ENCODE measurements at regions not wholly inside any gene's neighbourhood (a gene's known extent, or its start where the extent isn't known, plus 50 kb on each side); places are given as distances from the start of the nearest gene placed in this dataset.
A peak's percentile ranks its signal among the peaks of the same experiment; 100 is the strongest.

GRCh38 chr22:22418957-22419356, 89.6 kb downstream of the ZNF280B start:
- ChIA-PET POLR2A (no interaction called here), CTCF (no interaction called here)
- H3K27me3 Mint-ChIP-seq, result peaks cover 41% of the 10 kb centered on the region
- no peaks in the 10 kb centered on the region for H3K9me3 Mint-ChIP-seq
- H3K36me3 Mint-ChIP-seq, result no peaks in the 10 kb centered on the region
- no peak for DNase-seq
- no peaks in the 10 kb centered on the region for H3K4me1 Mint-ChIP-seq (ENCODE audit: low read depth)
- H3K4me3 Mint-ChIP-seq, result no peak overlapping the region
- no peak overlapping the region for H3K27ac Mint-ChIP-seq
- intact Hi-C loops (cut with micrococcal nuclease), result no loop called here

GRCh38 chr22:22420580-22420979, 88.0 kb downstream of the ZNF280B start:
- Mint-ChIP-seq H3K27me3 (peaks cover 32% of the 10 kb centered on the region), H3K27ac (no peak overlapping the region), H3K4me1 (ENCODE audit: low read depth) (no peaks in the 10 kb centered on the region), H3K9me3 (no peaks in the 10 kb centered on the region), H3K36me3 (no peaks in the 10 kb centered on the region), H3K4me3 (no peak overlapping the region)
- CTCF ChIA-PET, result interaction anchor here (0.5 to 3.2 kb wide), 2 partner anchors 11 to 167 kb away, joined by 3 to 22 read pairs; no protein-coding TSS in a partner anchor
- DNase-seq, result no peak
- intact Hi-C loops (cut with micrococcal nuclease), result loop anchor here (5.0 kb wide), 1 partner anchor 63 kb away; no protein-coding TSS in a partner anchor
- POLR2A ChIA-PET, result no interaction called here

GRCh38 chr22:22421392-22421791, 87.2 kb downstream of the ZNF280B start:
- Mint-ChIP-seq H3K27ac (no peak overlapping the region), H3K9me3 (no peaks in the 10 kb centered on the region), H3K36me3 (no peaks in the 10 kb centered on the region), H3K4me3 (no peak overlapping the region), H3K4me1 (ENCODE audit: low read depth) (no peaks in the 10 kb centered on the region), H3K27me3 (peaks cover 27% of the 10 kb centered on the region)
- no peak for DNase-seq
- CTCF ChIA-PET, result interaction anchor here (1.6 to 3.2 kb wide), 4 partner anchors 10 to 64 kb away, joined by 4 to 22 read pairs (median 6); no protein-coding TSS in a partner anchor
- intact Hi-C loops (cut with micrococcal nuclease), result loop anchor here (5.0 kb wide), 1 partner anchor 64 kb away; no protein-coding TSS in a partner anchor
- POLR2A ChIA-PET, result no interaction called here

- no peaks in the 10 kb centered on the region for H3K4me1 Mint-ChIP-seq (ENCODE audit: low read depth)
- ChIA-PET CTCF (interaction anchor here (0.6 to 3.2 kb wide), 23 partner anchors 9 to 694 kb away, joined by 3 to 22 read pairs (median 4); partner anchors contain the start of genes PRAME and ZNF280A), POLR2A (no interaction called here)
- peak; percentile 78 for DNase-seq
- H3K36me3 Mint-ChIP-seq, result no peaks in the 10 kb centered on the region
- no peak overlapping the region for H3K4me3 Mint-ChIP-seq
- no peak overlapping the region for H3K27ac Mint-ChIP-seq
- H3K27me3 Mint-ChIP-seq, result peaks cover 19% of the 10 kb centered on the region
- no peaks in the 10 kb centered on the region for H3K9me3 Mint-ChIP-seq
- intact Hi-C loops (cut with micrococcal nuclease), result loop anchor here (1.0 to 5.0 kb wide), 2 partner anchors 65 to 214 kb away; no protein-coding TSS in a partner anchor
Measured at GRCh38 chr22:22422629-22423112, 85.9 kb downstream of the ZNF280B start.

- intact Hi-C loops (cut with micrococcal nuclease), result loop anchor here (5.0 kb wide), 1 partner anchor 66 kb away; no protein-coding TSS in a partner anchor
- Mint-ChIP-seq H3K4me3 (no peak overlapping the region), H3K9me3 (no peaks in the 10 kb centered on the region), H3K4me1 (ENCODE audit: low read depth) (no peaks in the 10 kb centered on the region), H3K27ac (no peak overlapping the region), H3K27me3 (peaks cover 17% of the 10 kb centered on the region), H3K36me3 (no peaks in the 10 kb centered on the region)
- POLR2A ChIA-PET, result no interaction called here
- no peak for DNase-seq
- CTCF ChIA-PET, result no interaction called here
Measured at GRCh38 chr22:22423681-22424080, 84.9 kb downstream of the ZNF280B start.

- Mint-ChIP-seq H3K4me1 (ENCODE audit: low read depth) (no peaks in the 10 kb centered on the region), H3K27ac (no peak overlapping the region), H3K27me3 (peaks cover 12% of the 10 kb centered on the region), H3K36me3 (no peaks in the 10 kb centered on the region), H3K4me3 (no peak overlapping the region), H3K9me3 (no peaks in the 10 kb centered on the region)
- DNase-seq, result no peak
- ChIA-PET CTCF (interaction anchor here (1.2 kb wide), 1 partner anchor 217 kb away, joined by 3 read pairs; no protein-coding TSS in a partner anchor), POLR2A (no interaction called here)
- intact Hi-C loops (cut with micrococcal nuclease), result loop anchor here (5.0 kb wide), 1 partner anchor 67 kb away; no protein-coding TSS in a partner anchor
Measured at GRCh38 chr22:22424210-22424800, 84.2 kb downstream of the ZNF280B start.

GRCh38 chr22:22424956-22425355, 83.6 kb downstream of the ZNF280B start:
- intact Hi-C loops (cut with micrococcal nuclease), result loop anchor here (5.0 kb wide), 1 partner anchor 68 kb away; no protein-coding TSS in a partner anchor
- no peaks in the 10 kb centered on the region for H3K9me3 Mint-ChIP-seq
- POLR2A ChIA-PET, result interaction anchor here (0.6 kb wide), 1 partner anchor 115 kb away, joined by 3 read pairs; no protein-coding TSS in a partner anchor
- no peak for DNase-seq
- CTCF ChIA-PET, result interaction anchor here (1.2 kb wide), 1 partner anchor 217 kb away, joined by 3 read pairs; no protein-coding TSS in a partner anchor
- no peak overlapping the region for H3K4me3 Mint-ChIP-seq
- H3K4me1 Mint-ChIP-seq (ENCODE audit: low read depth), result no peaks in the 10 kb centered on the region
- no peaks in the 10 kb centered on the region for H3K36me3 Mint-ChIP-seq
- H3K27me3 Mint-ChIP-seq, result peaks cover 9% of the 10 kb centered on the region
- H3K27ac Mint-ChIP-seq, result no peak overlapping the region

- no peak overlapping the region for H3K4me3 Mint-ChIP-seq
- no peaks in the 10 kb centered on the region for H3K9me3 Mint-ChIP-seq
- H3K27ac Mint-ChIP-seq, result no peak overlapping the region
- intact Hi-C loops (cut with micrococcal nuclease), result no loop called here
- no peaks in the 10 kb centered on the region for H3K36me3 Mint-ChIP-seq
- POLR2A ChIA-PET, result interaction anchor here (0.6 kb wide), 1 partner anchor 115 kb away, joined by 3 read pairs; no protein-coding TSS in a partner anchor
- CTCF ChIA-PET, result no interaction called here
- H3K27me3 Mint-ChIP-seq, result peaks cover 7% of the 10 kb centered on the region
- no peak for DNase-seq
- no peaks in the 10 kb centered on the region for H3K4me1 Mint-ChIP-seq (ENCODE audit: low read depth)
Measured at GRCh38 chr22:22425356-22425755, 83.2 kb downstream of the ZNF280B start.

- no peak overlapping the region for H3K27ac Mint-ChIP-seq
- peaks cover 7% of the 10 kb centered on the region for H3K27me3 Mint-ChIP-seq
- no peak overlapping the region for H3K4me3 Mint-ChIP-seq
- no peaks in the 10 kb centered on the region for H3K36me3 Mint-ChIP-seq
- intact Hi-C loops (cut with micrococcal nuclease), result no loop called here
- DNase-seq, result no peak
- ChIA-PET POLR2A (no interaction called here), CTCF (no interaction called here)
- no peaks in the 10 kb centered on the region for H3K9me3 Mint-ChIP-seq
- no peaks in the 10 kb centered on the region for H3K4me1 Mint-ChIP-seq (ENCODE audit: low read depth)
Measured at GRCh38 chr22:22425783-22426624, 82.5 kb downstream of the ZNF280B start.

- no peaks in the 10 kb centered on the region for H3K4me1 Mint-ChIP-seq (ENCODE audit: low read depth)
- CTCF ChIA-PET, result interaction anchor here (1.1 kb wide), 1 partner anchor 320 kb away, joined by 3 read pairs; no protein-coding TSS in a partner anchor
Measured at GRCh38 chr22:22427542-22428065, 80.9 kb downstream of the ZNF280B start.

GRCh38 chr22:22428222-22429098, 80.1 kb downstream of the ZNF280B start:
- Mint-ChIP-seq H3K27me3 (peaks cover 8% of the 10 kb centered on the region), H3K4me3 (no peak overlapping the region), H3K27ac (no peak overlapping the region), H3K36me3 (no peaks in the 10 kb centered on the region), H3K9me3 (no peaks in the 10 kb centered on the region), H3K4me1 (ENCODE audit: low read depth) (no peaks in the 10 kb centered on the region)
- intact Hi-C loops (cut with micrococcal nuclease), result no loop called here
- ChIA-PET CTCF (interaction anchor here (1.1 kb wide), 1 partner anchor 321 kb away, joined by 3 read pairs; no protein-coding TSS in a partner anchor), POLR2A (no interaction called here)
- no peak for DNase-seq

More at GRCh38 chr22:22427542-22428065, 80.9 kb downstream of the ZNF280B start:
- Mint-ChIP-seq H3K36me3 (no peaks in the 10 kb centered on the region), H3K27ac (no peak overlapping the region), H3K4me3 (no peak overlapping the region), H3K9me3 (no peaks in the 10 kb centered on the region), H3K27me3 (peaks cover 4% of the 10 kb centered on the region)
- DNase-seq, result no peak
- intact Hi-C loops (cut with micrococcal nuclease), result no loop called here
- POLR2A ChIA-PET, result no interaction called here

Data from activated CD4-positive, alpha-beta memory T cell treated with anti-CD3 and anti-CD28 coated beads for 36 hours (primary cell).